AG09309 (cell line): ENCODE measurements at regions not wholly inside any gene's neighbourhood (a gene's known extent, or its start where the extent isn't known, plus 50 kb on each side); places are given as distances from the start of the nearest gene placed in this dataset.
"Not testable (repeated sequence)": the region's sequence is repeated elsewhere in the genome, so short reads cannot be mapped to it uniquely, and the experiment has no call there.

Experiments used
- DNase-seq: peaks from one replicate; pipeline ENCODE4 v3.0.0-alpha.2; 2010; ENCODE audit warnings: low read depth
- H3K4me3 ChIP-seq: 2 replicates; pipeline ENCODE4 v1.5.1; 2011; ENCODE audit warnings: mild to moderate bottlenecking, low read depth, low read length, moderate library complexity; ENCODE audit not compliant: control insufficient read depth
- CTCF ChIP-seq: IDR thresholded peaks from 2 replicates; pipeline ENCODE4 v1.5.1; 2011; ENCODE audit warnings: mild to moderate bottlenecking, low read depth, low read length, inconsistent platforms; ENCODE audit not compliant: insufficient read depth, control insufficient read depth; ENCODE audit errors: missing control alignments

DNA sequence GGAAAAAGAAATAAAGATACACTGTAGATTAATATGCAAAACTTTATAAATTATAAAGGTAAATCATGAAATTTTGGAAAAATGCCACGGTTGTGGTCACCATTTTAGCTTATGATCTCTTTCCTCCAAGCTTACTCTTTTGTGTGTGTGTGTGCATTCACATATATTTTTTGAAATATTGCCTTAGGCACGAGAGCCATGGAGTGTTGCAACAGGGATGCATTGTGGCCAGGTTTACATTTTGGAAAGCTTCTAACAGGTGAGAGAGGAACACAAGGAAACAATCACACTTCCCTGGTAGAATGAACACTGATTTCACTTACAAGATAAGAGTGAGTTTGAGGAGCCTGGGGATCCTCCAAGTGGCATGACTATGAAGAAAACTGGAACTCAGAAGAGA lies 214.5 kb upstream of the TENT5A start:
- no peak for TF ChIP-seq CTCF
- no peak overlapping the region for H3K4me3 ChIP-seq
- no peak for DNase-seq

GRCh38 chr6:81962198-81962597 lies 209.7 kb upstream of the TENT5A start:
- H3K4me3 ChIP-seq, result no peak overlapping the region
- no peak for DNase-seq
- TF ChIP-seq CTCF, result no peak

DNA sequence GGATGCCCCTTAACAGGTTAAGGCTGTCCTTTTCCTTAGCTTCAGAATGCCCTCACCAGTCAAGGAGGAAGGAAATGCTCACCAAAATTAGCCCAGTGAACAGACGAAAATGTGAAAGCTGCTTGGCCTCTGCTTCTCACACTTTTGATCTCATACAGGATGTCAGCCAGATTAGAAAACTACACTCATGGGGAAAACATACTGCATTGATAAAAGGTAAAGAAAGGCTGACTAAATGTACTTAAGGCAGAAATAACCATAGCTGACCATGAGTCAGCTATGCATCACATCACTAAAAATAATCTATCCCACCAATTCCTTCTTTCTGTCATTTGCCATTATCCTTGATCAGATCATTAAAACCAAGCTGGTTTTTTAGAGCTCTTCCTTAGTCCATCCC lies 198.4 kb upstream of the TENT5A start:
- no peak for TF ChIP-seq CTCF
- DNase-seq, result no peak
- H3K4me3 ChIP-seq, result no peak overlapping the region

DNA sequence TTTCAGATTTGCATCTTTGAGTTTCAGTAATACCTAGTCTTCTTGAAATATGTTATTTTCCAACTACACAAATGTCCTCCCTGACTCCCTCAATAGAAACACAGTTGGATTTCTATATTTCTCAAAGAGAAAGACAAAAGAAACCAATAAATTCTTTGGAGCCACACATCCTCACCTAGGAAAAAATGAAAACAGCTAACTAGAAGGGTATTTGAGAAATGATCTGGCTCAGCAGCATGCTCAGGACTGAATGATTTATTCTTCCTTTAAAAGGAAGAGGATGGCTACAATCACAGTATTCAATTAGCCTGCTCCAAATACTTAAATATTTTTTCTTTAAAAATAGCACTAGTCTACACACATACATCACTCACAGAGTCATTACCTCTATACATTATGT lies 196.4 kb upstream of the TENT5A start:
- no peak for DNase-seq
- TF ChIP-seq CTCF, result no peak
- H3K4me3 ChIP-seq, result no peak overlapping the region

- DNase-seq, result not testable (repeated sequence)
Observed at GRCh38 chr6:81948196-81948595, 195.7 kb upstream of the TENT5A start.

GRCh38 chr6:81944661-81945060 lies 192.2 kb upstream of the TENT5A start:
- no peak for DNase-seq
- no peak for TF ChIP-seq CTCF
- no peak overlapping the region for H3K4me3 ChIP-seq

More at GRCh38 chr6:81948196-81948595, 195.7 kb upstream of the TENT5A start:
- H3K4me3 ChIP-seq, result not testable (repeated sequence)

GRCh38 chr6:81942842-81943241 lies 190.4 kb upstream of the TENT5A start:
- H3K4me3 ChIP-seq, DNase-seq: not testable (repeated sequence)

GRCh38 chr6:81942067-81942370 lies 189.5 kb upstream of the TENT5A start:
- TF ChIP-seq CTCF, result no peak
- DNase-seq, result no peak
- no peak overlapping the region for H3K4me3 ChIP-seq
